DND-41 (cell line): ENCODE measurements at regions not wholly inside any gene's neighbourhood (a gene's known extent, or its start where the extent isn't known, plus 50 kb on each side); places are given as distances from the start of the nearest gene placed in this dataset.

ENCODE experiments used
- ATAC-seq: fragments of 200-7000 bp; cut with Tn5 transposase; 3 replicates; pipeline ENCODE4 v1.9.1; 2021; ENCODE audit warnings: low read depth; ENCODE audit not compliant: insufficient read depth
- DNase-seq: peaks from one replicate; pipeline ENCODE4 v3.0.0-alpha.2; 2020
- H2AFZ ChIP-seq: 2 replicates; pipeline ENCODE4 v1.6.0; 2012; ENCODE audit warnings: low read depth, low read length
- H3K27ac ChIP-seq: 2 replicates; pipeline ENCODE4 v1.5.1; 2012; ENCODE audit warnings: low read length, inconsistent platforms
- H3K27me3 ChIP-seq: fragments of 200-600 bp; sonication (generic); 2 replicates; pipeline ENCODE4 v1.6.0; 2012; ENCODE audit warnings: low read length, mild to moderate bottlenecking, inconsistent platforms; ENCODE audit not compliant: insufficient read depth, poor library complexity
- H3K36me3 ChIP-seq: 2 replicates; pipeline ENCODE4 v1.5.1; 2012; ENCODE audit warnings: low read length, inconsistent platforms; ENCODE audit not compliant: insufficient read depth
- H3K4me1 ChIP-seq: 2 replicates; pipeline ENCODE4 v1.5.1; 2012; ENCODE audit warnings: mild to moderate bottlenecking, low read length; ENCODE audit not compliant: insufficient read depth
- H3K4me2 ChIP-seq: 2 replicates; pipeline ENCODE4 v1.6.0; 2012; ENCODE audit warnings: mild to moderate bottlenecking, moderate library complexity, low read length, inconsistent platforms; ENCODE audit not compliant: insufficient read depth
- H3K4me3 ChIP-seq, 2 experiments: fragments of 200-600 bp in 1 of 2; shearing (Covaris generic) in 1 of 2; 2 replicates each; pipeline ENCODE4 v1.5.1; 2012 to 2016; ENCODE audit warnings: inconsistent platforms in 2 of 2, low read length in 2 of 2, mild to moderate bottlenecking in 2 of 2, low read depth in 1 of 2, moderate library complexity in 1 of 2
- H3K79me2 ChIP-seq: 2 replicates; pipeline ENCODE4 v1.6.0; 2012; ENCODE audit warnings: low read length, inconsistent platforms; ENCODE audit not compliant: insufficient read depth
- H3K9ac ChIP-seq: 2 replicates; pipeline ENCODE4 v1.6.0; 2012; ENCODE audit warnings: low read depth, mild to moderate bottlenecking, inconsistent platforms, low read length, moderate library complexity
- H3K9me3 ChIP-seq: 2 replicates; pipeline ENCODE4 v1.5.1; 2012; ENCODE audit warnings: low read length, moderate library complexity, mild to moderate bottlenecking, inconsistent platforms; ENCODE audit not compliant: insufficient read depth, severe bottlenecking
- H4K20me1 ChIP-seq: 2 replicates; pipeline ENCODE4 v1.6.0; 2012; ENCODE audit warnings: low read length; ENCODE audit not compliant: insufficient read depth
- EZH2 ChIP-seq: IDR thresholded peaks from 3 replicates; pipeline ENCODE4 v1.6.1; 2012; ENCODE audit warnings: borderline replicate concordance, low read depth, mild to moderate bottlenecking, moderate library complexity, low read length, inconsistent platforms; ENCODE audit not compliant: severe bottlenecking
- TF ChIP-seq, protein P1 (sequence below): IDR thresholded peaks from 2 replicates; pipeline ENCODE4 v1.5.1; 2012; ENCODE audit warnings: borderline replicate concordance, low read length, moderate library complexity, mild to moderate bottlenecking; ENCODE audit not compliant: poor library complexity, severe bottlenecking; ENCODE audit errors: extremely low read depth

DNA sequence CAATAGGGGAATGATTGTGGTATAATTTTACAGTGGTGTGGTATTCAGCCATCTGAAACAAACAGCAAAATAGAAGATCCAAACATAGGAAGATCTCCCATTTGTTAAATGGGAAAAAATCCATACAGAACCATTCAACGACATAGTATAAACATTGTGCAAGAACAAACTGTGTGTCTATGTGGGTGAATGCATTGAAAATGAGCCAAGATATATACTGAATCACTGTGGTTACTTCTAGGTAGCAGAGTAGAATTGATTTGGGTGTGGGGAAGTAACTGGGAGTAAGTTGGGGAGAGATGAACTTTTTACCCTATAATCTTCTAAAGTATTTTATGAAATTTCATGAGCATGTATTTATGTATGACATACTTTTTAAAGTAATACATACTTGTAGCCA is 123.1 kb upstream of the UMPS start:
- Histone ChIP-seq H3K9me3 (no peaks in the 10 kb centered on the region), H4K20me1 (no peaks in the 10 kb centered on the region), H3K36me3 (no peaks in the 10 kb centered on the region), H2AFZ (no peak overlapping the region), H3K4me3 (no peak overlapping the region), H3K27me3 (no peaks in the 10 kb centered on the region), H3K79me2 (no peaks in the 10 kb centered on the region), H3K9ac (no peak overlapping the region), H3K4me2 (no peak overlapping the region), H3K27ac (no peak overlapping the region), H3K4me1 (no peaks in the 10 kb centered on the region)
- DNase-seq (no peak), ATAC-seq (no peak)
- TF ChIP-seq, protein P1, sequence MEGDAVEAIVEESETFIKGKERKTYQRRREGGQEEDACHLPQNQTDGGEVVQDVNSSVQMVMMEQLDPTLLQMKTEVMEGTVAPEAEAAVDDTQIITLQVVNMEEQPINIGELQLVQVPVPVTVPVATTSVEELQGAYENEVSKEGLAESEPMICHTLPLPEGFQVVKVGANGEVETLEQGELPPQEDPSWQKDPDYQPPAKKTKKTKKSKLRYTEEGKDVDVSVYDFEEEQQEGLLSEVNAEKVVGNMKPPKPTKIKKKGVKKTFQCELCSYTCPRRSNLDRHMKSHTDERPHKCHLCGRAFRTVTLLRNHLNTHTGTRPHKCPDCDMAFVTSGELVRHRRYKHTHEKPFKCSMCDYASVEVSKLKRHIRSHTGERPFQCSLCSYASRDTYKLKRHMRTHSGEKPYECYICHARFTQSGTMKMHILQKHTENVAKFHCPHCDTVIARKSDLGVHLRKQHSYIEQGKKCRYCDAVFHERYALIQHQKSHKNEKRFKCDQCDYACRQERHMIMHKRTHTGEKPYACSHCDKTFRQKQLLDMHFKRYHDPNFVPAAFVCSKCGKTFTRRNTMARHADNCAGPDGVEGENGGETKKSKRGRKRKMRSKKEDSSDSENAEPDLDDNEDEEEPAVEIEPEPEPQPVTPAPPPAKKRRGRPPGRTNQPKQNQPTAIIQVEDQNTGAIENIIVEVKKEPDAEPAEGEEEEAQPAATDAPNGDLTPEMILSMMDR: no peak
- no peak for TF ChIP-seq EZH2

DNA sequence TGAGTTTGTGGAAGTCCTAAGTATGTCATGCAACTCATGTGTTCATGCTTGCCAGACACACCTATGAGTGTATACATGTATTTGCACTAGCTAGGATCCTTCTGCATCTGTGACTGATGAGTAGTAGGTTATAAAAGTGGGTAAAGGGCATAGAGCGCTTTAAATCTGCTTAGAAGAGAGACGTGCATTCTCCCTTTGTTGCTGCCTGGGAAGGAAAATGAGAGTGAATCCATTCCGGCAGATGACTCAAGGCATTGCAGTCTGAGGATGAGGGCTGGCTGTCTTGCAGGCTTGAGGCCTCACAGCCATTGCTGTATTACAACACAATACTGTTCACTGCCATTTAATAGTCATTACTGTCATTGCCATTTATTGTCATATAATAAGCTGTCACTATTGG is 120.8 kb upstream of the UMPS start:
- Histone ChIP-seq H3K36me3 (no peaks in the 10 kb centered on the region), H3K4me3 (no peak overlapping the region), H2AFZ (no peak overlapping the region), H3K79me2 (no peaks in the 10 kb centered on the region), H3K9ac (no peak overlapping the region), H3K4me2 (no peak overlapping the region), H3K4me1 (no peaks in the 10 kb centered on the region), H3K27me3 (no peaks in the 10 kb centered on the region), H4K20me1 (no peaks in the 10 kb centered on the region), H3K9me3 (no peaks in the 10 kb centered on the region), H3K27ac (no peak overlapping the region)
- DNase-seq (no peak), ATAC-seq (no peak)
- TF ChIP-seq, protein P1: no peak
- TF ChIP-seq EZH2: no peak

- Histone ChIP-seq H2AFZ (no peak overlapping the region), H3K27ac (no peak overlapping the region), H3K9me3 (no peaks in the 10 kb centered on the region), H3K9ac (no peak overlapping the region), H3K4me3 (no peak overlapping the region), H3K4me2 (no peak overlapping the region), H3K79me2 (no peaks in the 10 kb centered on the region), H4K20me1 (no peaks in the 10 kb centered on the region), H3K27me3 (no peaks in the 10 kb centered on the region), H3K36me3 (no peaks in the 10 kb centered on the region), H3K4me1 (no peaks in the 10 kb centered on the region)
- ATAC-seq (no peak), DNase-seq (no peak)
- no peak for TF ChIP-seq EZH2
- TF ChIP-seq, protein P1: no peak
These were observed 120.1 kb upstream of the UMPS start for GRCh38 chr3:124610130-124610529.

DNA sequence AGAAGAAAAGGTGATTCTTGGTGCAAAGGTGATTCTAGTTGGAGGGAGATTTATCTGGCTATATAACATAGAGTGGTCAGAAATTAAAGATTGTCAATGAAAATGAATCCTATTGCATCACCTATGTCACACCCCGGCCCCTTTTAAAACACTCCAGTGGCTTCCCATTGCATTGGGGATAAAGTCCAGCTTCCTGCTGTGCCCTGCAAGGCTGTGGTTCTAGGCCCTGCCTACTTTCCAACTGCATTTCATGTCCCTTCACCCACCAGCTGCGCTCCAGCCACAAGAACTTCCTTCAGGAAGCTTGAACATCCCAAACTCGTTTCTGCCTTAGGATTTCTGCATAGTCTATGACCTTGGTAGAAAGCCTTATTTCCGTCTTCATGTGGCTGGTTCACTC is 118.7 kb upstream of the UMPS start:
- no peaks in the 10 kb centered on the region for H3K9me3 ChIP-seq
- H3K27ac ChIP-seq: no peak overlapping the region
- no peak overlapping the region for H2AFZ ChIP-seq
- no peaks in the 10 kb centered on the region for H3K27me3 ChIP-seq
- ATAC-seq (no peak), DNase-seq (no peak)
- H3K36me3 ChIP-seq: no peaks in the 10 kb centered on the region
- H3K9ac ChIP-seq: no peak overlapping the region
- no peak for TF ChIP-seq EZH2
- TF ChIP-seq, protein P1: no peak
- H3K4me3 ChIP-seq: no peak overlapping the region
- no peaks in the 10 kb centered on the region for H4K20me1 ChIP-seq
- no peaks in the 10 kb centered on the region for H3K4me1 ChIP-seq
- H3K79me2 ChIP-seq: no peaks in the 10 kb centered on the region
- no peak overlapping the region for H3K4me2 ChIP-seq
